ENCODE measurements at regions not wholly inside any gene's neighbourhood (a gene's known extent, or its start where the extent isn't known, plus 50 kb on each side); places are given as distances from the start of the nearest gene placed in this dataset.

DNA sequence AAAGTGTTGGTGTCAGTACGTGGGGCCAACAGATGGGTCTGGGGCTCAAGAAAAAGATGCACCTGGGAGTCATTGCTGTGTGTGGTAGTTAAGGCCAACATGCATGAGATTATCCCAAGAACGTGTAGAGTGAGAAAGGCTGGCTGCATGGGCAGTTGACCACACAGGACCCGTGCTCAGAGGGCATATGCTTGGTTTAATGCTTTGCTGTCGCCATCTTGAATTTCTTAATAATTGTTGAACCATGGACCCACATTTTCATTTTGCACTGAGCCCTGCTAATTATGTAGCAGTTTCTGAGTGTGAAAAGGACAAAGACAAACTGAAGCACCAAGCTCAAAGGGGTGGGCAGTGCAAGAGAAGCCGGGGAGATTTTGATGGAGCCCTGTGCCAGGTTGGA, 148.1 kb downstream of the CYP26B1 start:
- TF ChIP-seq POLR2AphosphoS5 (IDR thresholded peaks at IDR 0.05) (no peak), POLR2A (IDR thresholded peaks at IDR 0.05) (no peak), CTCF (IDR thresholded peaks at IDR 0.05) (no peak), EP300 (IDR thresholded peaks at IDR 0.05) (no peak)
- H3K4me1 ChIP-seq, result peaks cover 16% of the 10 kb centered on the region
- H3K4me3 ChIP-seq, result no peak overlapping the region
- no peaks in the 10 kb centered on the region for H3K9me3 ChIP-seq
- peaks cover 5% of the 10 kb centered on the region for H3K27me3 ChIP-seq
- peak in 1 of 2 donors; percentile 21 for DNase-seq (ENCODE audit: low spot score in 2 of 2)
- 95% methylated on average over 5 of the region's 5 CpGs for WGBS
- no peak overlapping the region for H3K27ac ChIP-seq
- no peaks in the 10 kb centered on the region for H3K36me3 ChIP-seq

GRCh38 chr2:71997843-71998242, 149.8 kb downstream of the CYP26B1 start:
- Histone ChIP-seq H3K36me3 (no peaks in the 10 kb centered on the region), H3K4me1 (peaks cover 11% of the 10 kb centered on the region), H3K4me3 (no peak overlapping the region), H3K9me3 (no peaks in the 10 kb centered on the region), H3K27me3 (peaks cover 5% of the 10 kb centered on the region), H3K27ac (no peak overlapping the region)
- TF ChIP-seq CTCF (IDR thresholded peaks at IDR 0.05), result no peak
- TF ChIP-seq EP300 (IDR thresholded peaks at IDR 0.05), result no peak
- TF ChIP-seq POLR2A (IDR thresholded peaks at IDR 0.05), result no peak
- no peak for TF ChIP-seq POLR2AphosphoS5 (IDR thresholded peaks at IDR 0.05)
- DNase-seq (ENCODE audit: low spot score in 2 of 2), result no peak

DNA sequence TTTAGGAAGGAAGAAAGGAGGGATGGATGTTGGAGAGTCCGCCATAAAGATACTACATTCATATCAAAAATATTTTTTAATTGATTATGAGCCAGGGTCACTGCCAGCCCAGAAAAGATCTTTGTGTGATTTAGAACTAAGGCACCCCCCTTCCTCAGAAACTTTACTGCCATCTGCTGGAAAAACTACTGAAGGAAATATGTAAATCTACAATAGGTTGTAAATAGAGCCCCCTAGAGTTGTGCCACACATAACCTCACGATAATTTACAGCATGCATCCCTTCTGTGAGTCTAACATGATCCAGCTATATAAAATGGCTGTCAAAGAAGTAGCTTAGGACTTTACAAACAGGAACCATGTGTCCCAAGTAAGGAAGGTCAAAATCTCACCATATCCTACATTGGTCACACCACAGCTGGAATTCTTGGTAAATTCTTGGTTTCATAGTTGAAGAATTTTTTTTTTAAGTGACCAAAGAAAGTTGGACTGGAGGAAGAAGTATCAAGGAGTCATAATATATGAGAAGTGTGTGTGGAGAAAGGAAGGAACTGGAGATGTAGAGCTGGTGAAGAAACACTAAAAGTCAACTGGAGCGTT, 152.5 kb downstream of the CYP26B1 start:
- Histone ChIP-seq H3K9me3 (no peaks in the 10 kb centered on the region), H3K36me3 (no peaks in the 10 kb centered on the region), H3K27me3 (no peaks in the 10 kb centered on the region), H3K4me3 (no peak overlapping the region), H3K27ac (no peak overlapping the region), H3K4me1 (no peaks in the 10 kb centered on the region)
- no peak for TF ChIP-seq POLR2A (IDR thresholded peaks at IDR 0.05)
- no peak for TF ChIP-seq POLR2AphosphoS5 (IDR thresholded peaks at IDR 0.05)
- no peak for TF ChIP-seq EP300 (IDR thresholded peaks at IDR 0.05)
- TF ChIP-seq CTCF (IDR thresholded peaks at IDR 0.05), result no peak
- WGBS, result 76% methylated on average over 3 of the region's 3 CpGs
- DNase-seq (ENCODE audit: low spot score in 2 of 2), result no peak

- no peak overlapping the region for H3K4me3 ChIP-seq
- no peaks in the 10 kb centered on the region for H3K4me1 ChIP-seq
- no peaks in the 10 kb centered on the region for H3K27me3 ChIP-seq
- DNase-seq (ENCODE audit: low spot score in 2 of 2), result no peak
- no peak overlapping the region for H3K27ac ChIP-seq
- no peak for TF ChIP-seq POLR2A (IDR thresholded peaks at IDR 0.05)
- no peak for TF ChIP-seq CTCF (IDR thresholded peaks at IDR 0.05)
- no peak for TF ChIP-seq POLR2AphosphoS5 (IDR thresholded peaks at IDR 0.05)
- no peak for TF ChIP-seq EP300 (IDR thresholded peaks at IDR 0.05)
- H3K9me3 ChIP-seq, result no peaks in the 10 kb centered on the region
- H3K36me3 ChIP-seq, result no peaks in the 10 kb centered on the region
- WGBS, result 53% methylated on average over 2 of the region's 2 CpGs
These were observed 155.6 kb downstream of the CYP26B1 start for GRCh38 chr2:71992036-71992435.

- TF ChIP-seq EP300 (IDR thresholded peaks at IDR 0.05) (no peak), POLR2A (IDR thresholded peaks at IDR 0.05) (no peak), CTCF (IDR thresholded peaks at IDR 0.05) (no peak), POLR2AphosphoS5 (IDR thresholded peaks at IDR 0.05) (no peak)
These were observed 156.3 kb downstream of the CYP26B1 start for GRCh38 chr2:71991397-71991796.

More at GRCh38 chr2:71991397-71991796, 156.3 kb downstream of the CYP26B1 start:
- Histone ChIP-seq H3K9me3 (no peaks in the 10 kb centered on the region), H3K4me3 (no peak overlapping the region), H3K27me3 (no peaks in the 10 kb centered on the region), H3K36me3 (no peaks in the 10 kb centered on the region), H3K4me1 (no peaks in the 10 kb centered on the region), H3K27ac (no peak overlapping the region)
- WGBS, result 92% methylated on average over 4 of the region's 4 CpGs
- no peak for DNase-seq (ENCODE audit: low spot score in 2 of 2)
